ENCODE measurements at regions not wholly inside any gene's neighbourhood (a gene's known extent, or its start where the extent isn't known, plus 50 kb on each side); places are given as distances from the start of the nearest gene placed in this dataset.
"Not testable (repeated sequence)": the region's sequence is repeated elsewhere in the genome, so short reads cannot be mapped to it uniquely, and the experiment has no call there.

DNA sequence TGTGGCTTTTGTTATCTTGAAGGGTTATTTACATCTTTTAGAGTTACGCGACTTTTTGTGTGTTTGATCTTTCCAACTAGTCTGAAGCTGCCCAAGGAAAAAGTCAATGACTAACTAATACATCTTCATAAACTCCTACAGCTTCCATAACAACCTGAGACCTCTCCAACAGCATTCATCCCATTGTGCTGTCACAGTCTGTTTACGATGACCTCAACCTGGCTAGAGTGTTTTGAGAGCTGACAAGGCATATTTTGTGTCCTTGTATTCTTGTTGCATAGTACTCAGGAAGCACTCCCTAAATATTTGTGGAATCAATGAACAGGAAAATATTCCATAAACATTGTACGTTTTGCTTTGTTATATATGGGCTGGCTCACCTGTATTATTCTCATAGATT lies 140.2 kb upstream of the NBPF9 start:
- not testable (repeated sequence) for H4K20me1 ChIP-seq (ENCODE audit: control insufficient read depth, extremely low read depth, insufficient read depth, low read length); H3K4me3 ChIP-seq (replicated peaks in 1 of 4; ENCODE audit: control extremely low read depth in 1 of 4, insufficient read depth in 1 of 4, low read depth in 3 of 4, low read length in 4 of 4); H3K4me2 ChIP-seq (ENCODE audit: extremely low read depth, insufficient read depth, low read length); H3K27me3 ChIP-seq (ENCODE audit: control insufficient read depth, insufficient read depth, low read length); H3K9me3 ChIP-seq (ENCODE audit: control insufficient read depth, insufficient read depth, low read depth, low read length); DNase-seq (ENCODE audit: low read depth in 2 of 2); H3K4me1 ChIP-seq (ENCODE audit: control insufficient read depth, extremely low read depth, insufficient read depth, low read length); H3K9ac ChIP-seq (ENCODE audit: insufficient read depth, low read length); H3K36me3 ChIP-seq (ENCODE audit: control insufficient read depth, insufficient read depth, low read length); H3K79me2 ChIP-seq (ENCODE audit: control insufficient read depth, insufficient read depth, low read length); H3K27ac ChIP-seq (ENCODE audit: insufficient read depth, low read length); H2AFZ ChIP-seq (ENCODE audit: low read length)

DNA sequence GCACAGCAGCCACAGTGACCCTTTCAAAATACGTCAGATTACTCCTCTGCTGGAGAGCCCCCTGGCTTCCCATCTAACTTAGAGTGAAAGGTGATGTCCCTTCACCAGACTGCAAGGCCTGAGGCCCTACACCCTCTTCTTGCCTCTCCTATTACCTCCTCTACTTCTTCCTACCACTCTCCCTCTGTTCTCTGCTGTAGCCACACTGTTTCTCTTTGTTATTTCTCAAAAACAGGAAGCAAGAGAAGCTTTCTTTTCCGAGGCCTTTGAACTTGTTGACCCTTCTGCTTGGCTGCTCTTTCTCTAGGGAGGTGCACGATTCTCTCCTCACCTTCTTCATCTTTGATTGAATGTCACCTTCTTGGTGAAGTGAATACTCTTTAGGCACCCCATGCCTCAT lies 141.3 kb upstream of the NBPF9 start:
- H3K79me2 ChIP-seq (ENCODE audit: control insufficient read depth, insufficient read depth, low read length); DNase-seq (ENCODE audit: low read depth in 2 of 2); H4K20me1 ChIP-seq (ENCODE audit: control insufficient read depth, extremely low read depth, insufficient read depth, low read length); H3K4me2 ChIP-seq (ENCODE audit: extremely low read depth, insufficient read depth, low read length); H3K27me3 ChIP-seq (ENCODE audit: control insufficient read depth, insufficient read depth, low read length); H3K9ac ChIP-seq (ENCODE audit: insufficient read depth, low read length); H3K9me3 ChIP-seq (ENCODE audit: control insufficient read depth, insufficient read depth, low read depth, low read length); H3K36me3 ChIP-seq (ENCODE audit: control insufficient read depth, insufficient read depth, low read length); H2AFZ ChIP-seq (ENCODE audit: low read length); H3K4me3 ChIP-seq (replicated peaks in 1 of 4; ENCODE audit: control extremely low read depth in 1 of 4, insufficient read depth in 1 of 4, low read depth in 3 of 4, low read length in 4 of 4); H3K4me1 ChIP-seq (ENCODE audit: control insufficient read depth, extremely low read depth, insufficient read depth, low read length); H3K27ac ChIP-seq (ENCODE audit: insufficient read depth, low read length): not testable (repeated sequence)

DNA sequence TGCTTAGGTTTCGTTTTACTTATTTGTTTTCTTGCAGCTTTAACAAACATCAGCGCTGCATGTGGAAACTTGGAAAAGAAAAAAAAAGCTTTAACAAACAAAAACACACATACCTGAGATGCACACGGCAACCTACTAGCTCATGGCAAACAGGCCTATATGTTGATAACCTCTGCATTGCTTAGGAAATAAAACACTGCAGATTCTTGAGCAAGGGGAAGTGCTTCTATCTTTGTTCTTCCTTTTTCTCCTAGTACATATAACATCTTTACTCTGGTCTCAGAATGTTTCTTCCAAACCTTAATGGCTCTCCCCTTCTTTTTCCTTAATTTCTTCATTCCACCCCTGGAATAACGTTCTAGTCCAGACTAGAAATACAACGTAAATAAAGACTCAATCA lies 142.9 kb upstream of the NBPF9 start:
- not testable (repeated sequence) for H3K27me3 ChIP-seq (ENCODE audit: control insufficient read depth, insufficient read depth, low read length); H3K4me1 ChIP-seq (ENCODE audit: control insufficient read depth, extremely low read depth, insufficient read depth, low read length); H3K9me3 ChIP-seq (ENCODE audit: control insufficient read depth, insufficient read depth, low read depth, low read length); H3K4me3 ChIP-seq (replicated peaks in 1 of 4; ENCODE audit: control extremely low read depth in 1 of 4, insufficient read depth in 1 of 4, low read depth in 3 of 4, low read length in 4 of 4); H4K20me1 ChIP-seq (ENCODE audit: control insufficient read depth, extremely low read depth, insufficient read depth, low read length); H3K79me2 ChIP-seq (ENCODE audit: control insufficient read depth, insufficient read depth, low read length); H3K27ac ChIP-seq (ENCODE audit: insufficient read depth, low read length); DNase-seq (ENCODE audit: low read depth in 2 of 2); H3K9ac ChIP-seq (ENCODE audit: insufficient read depth, low read length); H3K4me2 ChIP-seq (ENCODE audit: extremely low read depth, insufficient read depth, low read length); H3K36me3 ChIP-seq (ENCODE audit: control insufficient read depth, insufficient read depth, low read length); H2AFZ ChIP-seq (ENCODE audit: low read length)

DNA sequence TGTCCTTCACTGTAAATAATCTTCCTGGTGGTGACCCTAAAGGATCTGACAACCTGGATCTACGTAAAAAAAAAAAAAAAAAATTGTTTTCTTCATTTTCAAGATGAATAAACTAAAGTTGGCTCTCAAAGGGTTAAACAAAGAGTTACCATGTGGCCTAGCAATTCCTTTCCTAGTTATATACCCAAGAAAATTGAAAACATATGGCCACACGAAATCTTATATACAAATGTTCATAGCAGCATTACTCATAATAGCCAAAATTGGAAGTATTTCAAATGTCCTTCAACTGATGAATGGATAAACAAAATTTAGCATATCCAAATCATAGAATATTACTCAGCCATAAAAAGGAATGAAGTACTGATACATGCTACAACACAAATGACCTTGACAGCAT lies 145.3 kb upstream of the NBPF9 start:
- H3K9ac ChIP-seq (ENCODE audit: insufficient read depth, low read length); H3K36me3 ChIP-seq (ENCODE audit: control insufficient read depth, insufficient read depth, low read length); H3K4me3 ChIP-seq (replicated peaks in 1 of 4; ENCODE audit: control extremely low read depth in 1 of 4, insufficient read depth in 1 of 4, low read depth in 3 of 4, low read length in 4 of 4); H3K4me1 ChIP-seq (ENCODE audit: control insufficient read depth, extremely low read depth, insufficient read depth, low read length); DNase-seq (ENCODE audit: low read depth in 2 of 2); H2AFZ ChIP-seq (ENCODE audit: low read length); H3K27ac ChIP-seq (ENCODE audit: insufficient read depth, low read length); H3K79me2 ChIP-seq (ENCODE audit: control insufficient read depth, insufficient read depth, low read length); H4K20me1 ChIP-seq (ENCODE audit: control insufficient read depth, extremely low read depth, insufficient read depth, low read length); H3K4me2 ChIP-seq (ENCODE audit: extremely low read depth, insufficient read depth, low read length); H3K27me3 ChIP-seq (ENCODE audit: control insufficient read depth, insufficient read depth, low read length); H3K9me3 ChIP-seq (ENCODE audit: control insufficient read depth, insufficient read depth, low read depth, low read length): not testable (repeated sequence)

DNA sequence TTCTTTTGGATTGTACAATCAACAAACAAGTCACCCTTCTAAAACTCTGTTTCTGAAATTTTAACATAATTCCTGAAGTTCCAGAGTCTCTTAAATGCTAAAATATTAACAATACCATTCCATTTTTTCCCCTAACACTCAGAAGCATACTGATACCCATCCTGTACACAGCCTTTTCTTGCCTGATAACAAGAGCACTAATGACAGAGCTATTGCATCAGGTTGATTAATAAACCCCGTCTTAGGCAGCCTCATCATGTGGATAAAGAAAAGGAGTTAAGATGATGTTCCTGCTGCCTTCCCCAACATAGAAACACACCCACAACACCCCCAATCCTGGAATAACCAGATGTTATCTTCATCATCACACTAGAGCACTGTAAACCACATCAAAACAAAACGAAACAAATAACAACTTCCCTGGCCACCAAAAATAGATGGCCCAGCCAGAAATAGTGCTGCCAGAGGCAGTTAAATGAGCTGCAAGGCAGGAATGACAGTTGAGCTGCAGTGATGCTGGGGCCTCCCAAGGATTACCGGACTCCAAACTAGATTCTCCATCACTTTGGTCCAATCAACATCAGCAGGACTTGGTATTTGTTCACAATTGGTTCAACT lies 146.6 kb upstream of the NBPF9 start:
- H3K4me2 ChIP-seq (ENCODE audit: extremely low read depth, insufficient read depth, low read length); H3K79me2 ChIP-seq (ENCODE audit: control insufficient read depth, insufficient read depth, low read length); H3K9ac ChIP-seq (ENCODE audit: insufficient read depth, low read length); H2AFZ ChIP-seq (ENCODE audit: low read length); H3K4me1 ChIP-seq (ENCODE audit: control insufficient read depth, extremely low read depth, insufficient read depth, low read length); H3K36me3 ChIP-seq (ENCODE audit: control insufficient read depth, insufficient read depth, low read length); H3K4me3 ChIP-seq (replicated peaks in 1 of 4; ENCODE audit: control extremely low read depth in 1 of 4, insufficient read depth in 1 of 4, low read depth in 3 of 4, low read length in 4 of 4); H4K20me1 ChIP-seq (ENCODE audit: control insufficient read depth, extremely low read depth, insufficient read depth, low read length); H3K27me3 ChIP-seq (ENCODE audit: control insufficient read depth, insufficient read depth, low read length); H3K9me3 ChIP-seq (ENCODE audit: control insufficient read depth, insufficient read depth, low read depth, low read length); DNase-seq (ENCODE audit: low read depth in 2 of 2); H3K27ac ChIP-seq (ENCODE audit: insufficient read depth, low read length): not testable (repeated sequence)

DNA sequence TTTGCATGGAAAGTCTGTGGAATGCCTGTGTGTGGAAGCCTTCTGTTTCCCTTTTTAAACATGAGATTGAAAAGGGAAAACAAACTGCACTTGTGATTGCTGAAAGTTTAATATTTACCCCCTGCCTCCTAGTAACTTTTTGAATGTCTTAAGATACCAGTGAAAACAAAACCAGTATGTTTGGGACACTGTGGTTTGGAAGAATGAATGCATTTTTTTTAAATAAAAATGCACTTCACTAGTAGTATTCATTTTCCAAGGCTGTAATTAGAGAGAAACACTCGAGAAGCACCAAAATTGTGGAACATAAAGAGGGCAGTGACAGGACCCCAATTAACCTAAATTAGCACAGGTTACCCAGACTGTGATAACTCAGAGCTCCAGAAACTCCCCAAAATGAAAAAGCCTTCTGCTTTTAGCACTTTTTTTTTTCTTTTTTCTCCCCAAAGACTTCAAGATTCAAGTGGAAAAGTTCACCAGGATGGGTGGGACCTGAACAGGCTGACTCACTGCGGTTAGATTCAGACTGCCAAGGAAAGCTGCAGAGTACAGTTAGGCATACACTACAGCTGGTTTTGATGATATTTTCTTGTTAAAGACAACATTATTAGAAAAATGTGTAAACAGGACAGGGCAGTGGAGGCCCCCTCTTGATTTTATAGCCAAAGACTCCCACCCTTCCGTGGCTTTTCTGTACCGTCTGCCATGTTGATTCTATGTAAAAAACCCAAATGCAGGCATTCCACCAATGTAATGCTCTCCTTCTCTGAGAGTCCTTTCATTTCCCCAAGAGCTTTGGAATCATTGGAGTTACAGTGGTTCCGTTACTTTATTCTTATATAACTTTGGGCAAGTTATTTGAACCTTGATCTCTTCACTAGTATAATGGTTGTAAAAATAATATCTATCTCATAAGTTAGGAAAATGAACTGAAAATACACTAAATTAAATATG lies 151.8 kb upstream of the NBPF9 start:
- H3K36me3 ChIP-seq (ENCODE audit: control insufficient read depth, insufficient read depth, low read length); H2AFZ ChIP-seq (ENCODE audit: low read length); H3K27ac ChIP-seq (ENCODE audit: insufficient read depth, low read length); H3K79me2 ChIP-seq (ENCODE audit: control insufficient read depth, insufficient read depth, low read length); H3K9me3 ChIP-seq (ENCODE audit: control insufficient read depth, insufficient read depth, low read depth, low read length); H4K20me1 ChIP-seq (ENCODE audit: control insufficient read depth, extremely low read depth, insufficient read depth, low read length); H3K9ac ChIP-seq (ENCODE audit: insufficient read depth, low read length); H3K4me1 ChIP-seq (ENCODE audit: control insufficient read depth, extremely low read depth, insufficient read depth, low read length); DNase-seq (ENCODE audit: low read depth in 2 of 2); H3K27me3 ChIP-seq (ENCODE audit: control insufficient read depth, insufficient read depth, low read length); H3K4me2 ChIP-seq (ENCODE audit: extremely low read depth, insufficient read depth, low read length); H3K4me3 ChIP-seq (replicated peaks in 1 of 4; ENCODE audit: control extremely low read depth in 1 of 4, insufficient read depth in 1 of 4, low read depth in 3 of 4, low read length in 4 of 4): not testable (repeated sequence)

Measured in fibroblast of lung (primary cell).